ENCODE measurements at regions not wholly inside any gene's neighbourhood (a gene's known extent, or its start where the extent isn't known, plus 50 kb on each side); places are given as distances from the start of the nearest gene placed in this dataset.

DNA sequence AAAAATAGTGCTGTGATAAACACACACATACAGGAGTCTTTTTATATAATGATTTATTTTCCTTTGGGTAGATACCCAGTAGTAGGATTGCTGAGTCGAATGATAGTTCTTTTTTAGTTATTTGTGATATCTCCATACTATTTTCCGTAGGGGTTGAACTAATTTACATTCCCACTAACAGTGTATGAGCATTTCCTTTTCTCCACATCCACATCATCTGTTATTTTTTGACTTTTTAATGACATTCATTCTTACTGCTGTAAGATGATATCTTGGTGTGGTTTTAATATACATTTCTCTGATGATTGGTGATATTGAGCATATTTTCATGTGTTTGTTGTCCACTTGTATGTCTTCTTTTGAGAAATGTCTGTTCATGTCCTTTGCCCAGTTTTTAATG, 78.3 kb downstream of the NIBAN1 start:
- Mint-ChIP-seq H3K27me3 (ENCODE audit: unreplicated experiment) (peaks cover 2% of the 10 kb centered on the region), H3K4me3 (ENCODE audit: unreplicated experiment) (no peak overlapping the region), H3K27ac (ENCODE audit: unreplicated experiment) (no peak overlapping the region), H3K4me1 (ENCODE audit: unreplicated experiment) (peaks cover 7% of the 10 kb centered on the region), H3K36me3 (ENCODE audit: unreplicated experiment) (peaks cover 5% of the 10 kb centered on the region), H3K9me3 (ENCODE audit: unreplicated experiment) (no peaks in the 10 kb centered on the region)
- TF ChIP-seq, protein P1, sequence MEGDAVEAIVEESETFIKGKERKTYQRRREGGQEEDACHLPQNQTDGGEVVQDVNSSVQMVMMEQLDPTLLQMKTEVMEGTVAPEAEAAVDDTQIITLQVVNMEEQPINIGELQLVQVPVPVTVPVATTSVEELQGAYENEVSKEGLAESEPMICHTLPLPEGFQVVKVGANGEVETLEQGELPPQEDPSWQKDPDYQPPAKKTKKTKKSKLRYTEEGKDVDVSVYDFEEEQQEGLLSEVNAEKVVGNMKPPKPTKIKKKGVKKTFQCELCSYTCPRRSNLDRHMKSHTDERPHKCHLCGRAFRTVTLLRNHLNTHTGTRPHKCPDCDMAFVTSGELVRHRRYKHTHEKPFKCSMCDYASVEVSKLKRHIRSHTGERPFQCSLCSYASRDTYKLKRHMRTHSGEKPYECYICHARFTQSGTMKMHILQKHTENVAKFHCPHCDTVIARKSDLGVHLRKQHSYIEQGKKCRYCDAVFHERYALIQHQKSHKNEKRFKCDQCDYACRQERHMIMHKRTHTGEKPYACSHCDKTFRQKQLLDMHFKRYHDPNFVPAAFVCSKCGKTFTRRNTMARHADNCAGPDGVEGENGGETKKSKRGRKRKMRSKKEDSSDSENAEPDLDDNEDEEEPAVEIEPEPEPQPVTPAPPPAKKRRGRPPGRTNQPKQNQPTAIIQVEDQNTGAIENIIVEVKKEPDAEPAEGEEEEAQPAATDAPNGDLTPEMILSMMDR (IDR thresholded peaks at IDR 0.05): no peak
- DNase-seq (ENCODE audit: extremely low spot score, unreplicated experiment): no peak

DNA sequence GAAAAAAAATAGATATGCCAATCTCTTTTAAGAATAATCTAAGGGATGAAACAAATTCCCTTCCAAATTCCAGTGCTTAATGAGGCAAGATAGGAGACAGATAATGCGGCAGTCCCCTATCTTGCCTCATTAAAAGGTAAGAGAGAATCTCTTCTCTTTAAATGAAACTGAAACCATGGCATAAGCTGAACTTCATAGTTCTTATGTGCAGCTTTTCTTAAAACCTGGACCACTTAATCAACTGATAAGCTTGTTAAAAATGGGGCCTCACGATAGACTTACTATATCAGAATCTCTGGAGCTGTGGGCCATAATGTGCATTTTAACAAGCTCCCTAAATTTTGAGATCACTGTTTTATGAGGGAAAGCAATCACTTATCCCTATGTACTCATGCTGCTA, 79.2 kb downstream of the NIBAN1 start:
- Mint-ChIP-seq H3K36me3 (ENCODE audit: unreplicated experiment) (peaks cover 5% of the 10 kb centered on the region), H3K9me3 (ENCODE audit: unreplicated experiment) (no peaks in the 10 kb centered on the region), H3K27ac (ENCODE audit: unreplicated experiment) (no peak overlapping the region), H3K27me3 (ENCODE audit: unreplicated experiment) (no peaks in the 10 kb centered on the region), H3K4me1 (ENCODE audit: unreplicated experiment) (peaks cover 7% of the 10 kb centered on the region), H3K4me3 (ENCODE audit: unreplicated experiment) (no peak overlapping the region)
- TF ChIP-seq, protein P1 (IDR thresholded peaks at IDR 0.05): no peak
- no peak for DNase-seq (ENCODE audit: extremely low spot score, unreplicated experiment)

DNA sequence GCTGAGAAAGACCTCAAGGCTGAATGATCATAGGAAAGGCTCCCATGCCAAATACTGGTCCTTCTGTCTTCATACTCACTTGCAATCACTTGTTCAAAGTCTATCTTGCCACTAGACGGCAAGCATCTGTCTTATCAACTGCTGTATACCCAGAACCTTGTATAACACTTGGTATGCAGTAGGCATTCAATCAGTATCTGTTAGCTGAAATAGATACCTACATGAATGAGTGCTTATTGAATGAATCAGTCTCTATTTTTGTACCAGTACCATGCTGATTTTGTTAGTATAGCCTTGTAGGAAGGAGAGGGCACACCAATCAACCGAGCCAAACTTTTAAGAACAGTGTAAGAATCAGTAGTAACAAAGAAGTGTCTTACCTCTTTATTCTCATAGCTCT, 80.6 kb downstream of the NIBAN1 start:
- DNase-seq (ENCODE audit: extremely low spot score, unreplicated experiment): no peak
- TF ChIP-seq, protein P1 (IDR thresholded peaks at IDR 0.05): no peak
- Mint-ChIP-seq H3K36me3 (ENCODE audit: unreplicated experiment) (peaks cover 5% of the 10 kb centered on the region), H3K27ac (ENCODE audit: unreplicated experiment) (no peak overlapping the region), H3K4me1 (ENCODE audit: unreplicated experiment) (peaks cover 20% of the 10 kb centered on the region), H3K4me3 (ENCODE audit: unreplicated experiment) (no peak overlapping the region), H3K9me3 (ENCODE audit: unreplicated experiment) (no peaks in the 10 kb centered on the region), H3K27me3 (ENCODE audit: unreplicated experiment) (no peaks in the 10 kb centered on the region)

DNA sequence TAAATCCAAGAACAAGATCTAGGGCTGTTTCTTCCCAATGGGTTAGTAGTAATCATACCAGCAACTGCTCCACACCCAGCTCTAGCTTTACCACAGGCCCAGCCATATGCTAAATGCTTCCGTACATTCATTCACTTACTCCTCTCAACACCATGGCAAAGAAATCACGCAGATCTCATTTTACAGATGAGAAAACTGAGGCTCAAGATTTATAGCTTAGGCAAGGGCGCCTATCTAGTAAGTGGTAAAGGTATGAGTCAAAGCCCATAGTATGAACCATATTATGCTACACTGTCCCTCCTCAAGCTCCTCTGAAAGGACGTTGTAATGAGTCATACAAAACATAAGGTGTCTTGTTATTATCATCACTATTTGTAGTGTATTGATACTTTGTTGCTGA, 82.2 kb downstream of the NIBAN1 start:
- H3K36me3 Mint-ChIP-seq (ENCODE audit: unreplicated experiment): peaks cover 5% of the 10 kb centered on the region
- no peaks in the 10 kb centered on the region for H3K9me3 Mint-ChIP-seq (ENCODE audit: unreplicated experiment)
- no peak overlapping the region for H3K4me3 Mint-ChIP-seq (ENCODE audit: unreplicated experiment)
- TF ChIP-seq, protein P1 (IDR thresholded peaks at IDR 0.05): no peak
- no peaks in the 10 kb centered on the region for H3K27me3 Mint-ChIP-seq (ENCODE audit: unreplicated experiment)
- H3K4me1 Mint-ChIP-seq (ENCODE audit: unreplicated experiment): peaks cover 34% of the 10 kb centered on the region
- no peak overlapping the region for H3K27ac Mint-ChIP-seq (ENCODE audit: unreplicated experiment)
- DNase-seq (ENCODE audit: extremely low spot score, unreplicated experiment): no peak

DNA sequence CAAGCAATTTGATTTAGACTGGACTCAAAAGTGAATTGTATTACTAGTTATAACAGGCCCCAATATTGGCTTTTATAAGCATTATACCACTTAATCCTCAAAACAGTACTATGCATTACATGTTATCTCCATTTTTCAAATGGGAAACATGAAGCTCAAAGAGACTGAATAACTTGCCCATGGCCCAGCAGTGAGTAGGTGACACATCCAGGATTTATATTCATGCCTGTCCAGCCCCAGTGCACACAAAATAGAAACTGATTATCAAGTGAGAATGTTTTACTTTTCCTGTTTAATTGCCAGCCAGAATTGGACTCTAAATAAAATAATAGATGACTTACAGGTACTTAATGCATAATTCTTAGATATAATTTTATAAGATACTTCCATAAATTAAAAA, 82.9 kb downstream of the NIBAN1 start:
- no peak overlapping the region for H3K27ac Mint-ChIP-seq (ENCODE audit: unreplicated experiment)
- no peak overlapping the region for H3K4me3 Mint-ChIP-seq (ENCODE audit: unreplicated experiment)
- H3K9me3 Mint-ChIP-seq (ENCODE audit: unreplicated experiment): no peaks in the 10 kb centered on the region
- H3K27me3 Mint-ChIP-seq (ENCODE audit: unreplicated experiment): no peaks in the 10 kb centered on the region
- peaks cover 34% of the 10 kb centered on the region for H3K4me1 Mint-ChIP-seq (ENCODE audit: unreplicated experiment)
- TF ChIP-seq, protein P1 (IDR thresholded peaks at IDR 0.05): no peak
- H3K36me3 Mint-ChIP-seq (ENCODE audit: unreplicated experiment): peaks cover 4% of the 10 kb centered on the region
- no peak for DNase-seq (ENCODE audit: extremely low spot score, unreplicated experiment)
